ENCODE measurements at regions not wholly inside any gene's neighbourhood (a gene's known extent, or its start where the extent isn't known, plus 50 kb on each side); places are given as distances from the start of the nearest gene placed in this dataset.

- Histone ChIP-seq H3K27ac (ENCODE audit: low read depth, low read length) (no peak overlapping the region), H3K9ac (ENCODE audit: low read length in 5 of 5) (no peak overlapping the region), H3K36me3 (ENCODE audit: control insufficient read depth in 5 of 5, insufficient read depth in 5 of 5, low read length in 5 of 5) (no peaks in the 10 kb centered on the region), H3K9me3 (ENCODE audit: control insufficient read depth in 5 of 5, low read length in 5 of 5) (no peaks in the 10 kb centered on the region), H3K27me3 (ENCODE audit: control insufficient read depth in 5 of 5, insufficient read depth in 4 of 5, low read length in 5 of 5) (peaks cover 0 to 4% (median 0%) of the 10 kb centered on the region in 5 donors), H3K4me1 (ENCODE audit: control insufficient read depth in 5 of 5, insufficient read depth in 5 of 5, low read length in 5 of 5) (no peaks in the 10 kb centered on the region), H3K4me3 (ENCODE audit: low read depth in 1 of 5, low read length in 5 of 5) (no peak overlapping the region)
These were observed 120.0 kb downstream of the EFNB2 start for GRCh38 chr13:106415442-106415841.

GRCh38 chr13:106407338-106407737 lies 128.1 kb downstream of the EFNB2 start:
- no peaks in the 10 kb centered on the region for H3K27me3 ChIP-seq (ENCODE audit: control insufficient read depth in 5 of 5, insufficient read depth in 4 of 5, low read length in 5 of 5)
- no peak overlapping the region for H3K4me3 ChIP-seq (ENCODE audit: low read depth in 1 of 5, low read length in 5 of 5)
- H3K4me1 ChIP-seq (ENCODE audit: control insufficient read depth in 5 of 5, insufficient read depth in 5 of 5, low read length in 5 of 5) = no peaks in the 10 kb centered on the region
- no peaks in the 10 kb centered on the region for H3K9me3 ChIP-seq (ENCODE audit: control insufficient read depth in 5 of 5, low read length in 5 of 5)
- H3K27ac ChIP-seq (ENCODE audit: low read depth, low read length) = no peak overlapping the region
- H3K9ac ChIP-seq (ENCODE audit: low read length in 5 of 5) = no peak overlapping the region
- no peaks in the 10 kb centered on the region for H3K36me3 ChIP-seq (ENCODE audit: control insufficient read depth in 5 of 5, insufficient read depth in 5 of 5, low read length in 5 of 5)

GRCh38 chr13:106405731-106406130 lies 129.7 kb downstream of the EFNB2 start:
- H3K27me3 ChIP-seq (ENCODE audit: control insufficient read depth in 5 of 5, insufficient read depth in 4 of 5, low read length in 5 of 5) = no peaks in the 10 kb centered on the region
- no peaks in the 10 kb centered on the region for H3K9me3 ChIP-seq (ENCODE audit: control insufficient read depth in 5 of 5, low read length in 5 of 5)
- H3K27ac ChIP-seq (ENCODE audit: low read depth, low read length) = no peak overlapping the region

GRCh38 chr13:106403280-106403679 lies 132.2 kb downstream of the EFNB2 start:
- H3K27me3 ChIP-seq (ENCODE audit: control insufficient read depth in 5 of 5, insufficient read depth in 4 of 5, low read length in 5 of 5) = no peaks in the 10 kb centered on the region
- no peak overlapping the region for H3K9ac ChIP-seq (ENCODE audit: low read length in 5 of 5)
- no peak overlapping the region for H3K27ac ChIP-seq (ENCODE audit: low read depth, low read length)
- no peak overlapping the region for H3K4me3 ChIP-seq (ENCODE audit: low read depth in 1 of 5, low read length in 5 of 5)
- no peaks in the 10 kb centered on the region for H3K9me3 ChIP-seq (ENCODE audit: control insufficient read depth in 5 of 5, low read length in 5 of 5)
- H3K4me1 ChIP-seq (ENCODE audit: control insufficient read depth in 5 of 5, insufficient read depth in 5 of 5, low read length in 5 of 5) = no peaks in the 10 kb centered on the region
- no peaks in the 10 kb centered on the region for H3K36me3 ChIP-seq (ENCODE audit: control insufficient read depth in 5 of 5, insufficient read depth in 5 of 5, low read length in 5 of 5)

More at GRCh38 chr13:106405731-106406130, 129.7 kb downstream of the EFNB2 start:
- Histone ChIP-seq H3K9ac (ENCODE audit: low read length in 5 of 5) (no peak overlapping the region), H3K4me1 (ENCODE audit: control insufficient read depth in 5 of 5, insufficient read depth in 5 of 5, low read length in 5 of 5) (no peaks in the 10 kb centered on the region), H3K4me3 (ENCODE audit: low read depth in 1 of 5, low read length in 5 of 5) (no peak overlapping the region), H3K36me3 (ENCODE audit: control insufficient read depth in 5 of 5, insufficient read depth in 5 of 5, low read length in 5 of 5) (no peaks in the 10 kb centered on the region)

- H3K36me3 ChIP-seq (ENCODE audit: control insufficient read depth in 5 of 5, insufficient read depth in 5 of 5, low read length in 5 of 5) = no peaks in the 10 kb centered on the region
- no peaks in the 10 kb centered on the region for H3K9me3 ChIP-seq (ENCODE audit: control insufficient read depth in 5 of 5, low read length in 5 of 5)
- no peaks in the 10 kb centered on the region for H3K4me1 ChIP-seq (ENCODE audit: control insufficient read depth in 5 of 5, insufficient read depth in 5 of 5, low read length in 5 of 5)
- no peak overlapping the region for H3K27ac ChIP-seq (ENCODE audit: low read depth, low read length)
- H3K9ac ChIP-seq (ENCODE audit: low read length in 5 of 5) = no peak overlapping the region
- no peak overlapping the region for H3K4me3 ChIP-seq (ENCODE audit: low read depth in 1 of 5, low read length in 5 of 5)
- H3K27me3 ChIP-seq (ENCODE audit: control insufficient read depth in 5 of 5, insufficient read depth in 4 of 5, low read length in 5 of 5) = no peaks in the 10 kb centered on the region
These were observed 132.6 kb downstream of the EFNB2 start for GRCh38 chr13:106402866-106403265.

GRCh38 chr13:106401081-106401480 lies 134.4 kb downstream of the EFNB2 start:
- no peak overlapping the region for H3K9ac ChIP-seq (ENCODE audit: low read length in 5 of 5)
- H3K4me1 ChIP-seq (ENCODE audit: control insufficient read depth in 5 of 5, insufficient read depth in 5 of 5, low read length in 5 of 5) = no peaks in the 10 kb centered on the region
- no peaks in the 10 kb centered on the region for H3K27me3 ChIP-seq (ENCODE audit: control insufficient read depth in 5 of 5, insufficient read depth in 4 of 5, low read length in 5 of 5)
- H3K27ac ChIP-seq (ENCODE audit: low read depth, low read length) = no peak overlapping the region
- H3K9me3 ChIP-seq (ENCODE audit: control insufficient read depth in 5 of 5, low read length in 5 of 5) = no peaks in the 10 kb centered on the region
- H3K36me3 ChIP-seq (ENCODE audit: control insufficient read depth in 5 of 5, insufficient read depth in 5 of 5, low read length in 5 of 5) = no peaks in the 10 kb centered on the region
- no peak overlapping the region for H3K4me3 ChIP-seq (ENCODE audit: low read depth in 1 of 5, low read length in 5 of 5)

GRCh38 chr13:106400289-106400688 lies 135.2 kb downstream of the EFNB2 start:
- no peaks in the 10 kb centered on the region for H3K4me1 ChIP-seq (ENCODE audit: control insufficient read depth in 5 of 5, insufficient read depth in 5 of 5, low read length in 5 of 5)
- no peak overlapping the region for H3K9ac ChIP-seq (ENCODE audit: low read length in 5 of 5)
- no peak overlapping the region for H3K4me3 ChIP-seq (ENCODE audit: low read depth in 1 of 5, low read length in 5 of 5)
- H3K9me3 ChIP-seq (ENCODE audit: control insufficient read depth in 5 of 5, low read length in 5 of 5) = no peaks in the 10 kb centered on the region
- H3K27ac ChIP-seq (ENCODE audit: low read depth, low read length) = no peak overlapping the region
- H3K36me3 ChIP-seq (ENCODE audit: control insufficient read depth in 5 of 5, insufficient read depth in 5 of 5, low read length in 5 of 5) = no peaks in the 10 kb centered on the region
- H3K27me3 ChIP-seq (ENCODE audit: control insufficient read depth in 5 of 5, insufficient read depth in 4 of 5, low read length in 5 of 5) = no peaks in the 10 kb centered on the region

- Histone ChIP-seq H3K27me3 (ENCODE audit: control insufficient read depth in 5 of 5, insufficient read depth in 4 of 5, low read length in 5 of 5) (no peaks in the 10 kb centered on the region), H3K9ac (ENCODE audit: low read length in 5 of 5) (no peak overlapping the region), H3K9me3 (ENCODE audit: control insufficient read depth in 5 of 5, low read length in 5 of 5) (no peaks in the 10 kb centered on the region), H3K36me3 (ENCODE audit: control insufficient read depth in 5 of 5, insufficient read depth in 5 of 5, low read length in 5 of 5) (no peaks in the 10 kb centered on the region), H3K4me1 (ENCODE audit: control insufficient read depth in 5 of 5, insufficient read depth in 5 of 5, low read length in 5 of 5) (no peaks in the 10 kb centered on the region), H3K4me3 (ENCODE audit: low read depth in 1 of 5, low read length in 5 of 5) (no peak overlapping the region), H3K27ac (ENCODE audit: low read depth, low read length) (no peak overlapping the region)
These were observed 137.2 kb downstream of the EFNB2 start for GRCh38 chr13:106398289-106398688.

- H3K27me3 ChIP-seq (ENCODE audit: control insufficient read depth in 5 of 5, insufficient read depth in 4 of 5, low read length in 5 of 5) = no peaks in the 10 kb centered on the region
- no peak overlapping the region for H3K4me3 ChIP-seq (ENCODE audit: low read depth in 1 of 5, low read length in 5 of 5)
- H3K9ac ChIP-seq (ENCODE audit: low read length in 5 of 5) = no peak overlapping the region
- peaks cover 0 to under 1% (median 0%) of the 10 kb centered on the region in 5 donors for H3K9me3 ChIP-seq (ENCODE audit: control insufficient read depth in 5 of 5, low read length in 5 of 5)
- H3K36me3 ChIP-seq (ENCODE audit: control insufficient read depth in 5 of 5, insufficient read depth in 5 of 5, low read length in 5 of 5) = no peaks in the 10 kb centered on the region
- no peak overlapping the region for H3K27ac ChIP-seq (ENCODE audit: low read depth, low read length)
- H3K4me1 ChIP-seq (ENCODE audit: control insufficient read depth in 5 of 5, insufficient read depth in 5 of 5, low read length in 5 of 5) = peaks cover 0 to 6% (median 0%) of the 10 kb centered on the region in 5 donors
These were observed 141.7 kb downstream of the EFNB2 start for GRCh38 chr13:106393776-106394175.

- Histone ChIP-seq H3K4me1 (ENCODE audit: control insufficient read depth in 5 of 5, insufficient read depth in 5 of 5, low read length in 5 of 5) (peaks cover 0 to 6% (median 0%) of the 10 kb centered on the region in 5 donors), H3K36me3 (ENCODE audit: control insufficient read depth in 5 of 5, insufficient read depth in 5 of 5, low read length in 5 of 5) (no peaks in the 10 kb centered on the region), H3K27ac (ENCODE audit: low read depth, low read length) (no peak overlapping the region), H3K4me3 (ENCODE audit: low read depth in 1 of 5, low read length in 5 of 5) (no peak overlapping the region), H3K9ac (ENCODE audit: low read length in 5 of 5) (no peak overlapping the region), H3K27me3 (ENCODE audit: control insufficient read depth in 5 of 5, insufficient read depth in 4 of 5, low read length in 5 of 5) (no peaks in the 10 kb centered on the region), H3K9me3 (ENCODE audit: control insufficient read depth in 5 of 5, low read length in 5 of 5) (peaks cover 0 to 4% (median 0%) of the 10 kb centered on the region in 5 donors)
These were observed 143.8 kb downstream of the EFNB2 start for GRCh38 chr13:106391681-106392080.

GRCh38 chr13:106391271-106391670 lies 144.2 kb downstream of the EFNB2 start:
- Histone ChIP-seq H3K9ac (ENCODE audit: low read length in 5 of 5) (no peak overlapping the region), H3K4me3 (ENCODE audit: low read depth in 1 of 5, low read length in 5 of 5) (no peak overlapping the region), H3K27me3 (ENCODE audit: control insufficient read depth in 5 of 5, insufficient read depth in 4 of 5, low read length in 5 of 5) (no peaks in the 10 kb centered on the region), H3K4me1 (ENCODE audit: control insufficient read depth in 5 of 5, insufficient read depth in 5 of 5, low read length in 5 of 5) (peaks cover 0 to 6% (median 0%) of the 10 kb centered on the region in 5 donors), H3K9me3 (ENCODE audit: control insufficient read depth in 5 of 5, low read length in 5 of 5) (peaks cover 0 to 4% (median 0%) of the 10 kb centered on the region in 5 donors), H3K27ac (ENCODE audit: low read depth, low read length) (no peak overlapping the region), H3K36me3 (ENCODE audit: control insufficient read depth in 5 of 5, insufficient read depth in 5 of 5, low read length in 5 of 5) (no peaks in the 10 kb centered on the region)

Measured in subcutaneous abdominal adipose tissue (tissue), 5 donors.